ENCODE measurements at regions not wholly inside any gene's neighbourhood (a gene's known extent, or its start where the extent isn't known, plus 50 kb on each side); places are given as distances from the start of the nearest gene placed in this dataset.
"Not testable (repeated sequence)": the region's sequence is repeated elsewhere in the genome, so short reads cannot be mapped to it uniquely, and the experiment has no call there.

DNA sequence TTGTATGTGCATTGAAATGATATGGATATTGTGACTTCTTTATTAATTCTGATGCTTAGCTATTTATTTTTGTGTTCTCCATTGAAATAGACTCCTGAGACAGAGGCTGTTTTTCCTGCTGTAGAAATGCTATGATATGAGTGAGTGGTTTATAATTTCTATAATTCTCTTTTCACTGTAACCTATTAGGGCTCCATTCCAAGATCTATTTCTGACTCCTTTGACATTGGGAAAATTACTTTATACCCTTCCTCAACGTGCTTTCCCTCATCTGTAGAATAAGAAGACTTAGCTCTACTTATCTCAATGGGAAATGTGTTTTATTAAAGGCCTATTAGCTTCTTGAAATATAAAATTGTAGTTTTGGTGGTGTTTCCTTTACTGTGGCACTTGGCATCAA is 144.5 kb upstream of the RPRM start:
- Histone ChIP-seq H3K27ac (ENCODE audit: low read depth, low read length) (no peak overlapping the region), H3K36me3 (ENCODE audit: insufficient read depth, low read length) (no peaks in the 10 kb centered on the region), H3K4me1 (ENCODE audit: insufficient read depth, low read length) (no peaks in the 10 kb centered on the region), H3K4me3 (ENCODE audit: low read length) (no peak overlapping the region), H3K9me3 (ENCODE audit: insufficient read depth, low read depth, low read length) (no peaks in the 10 kb centered on the region), H3K27me3 (ENCODE audit: insufficient read depth, low read length) (no peaks in the 10 kb centered on the region), H3K9ac (ENCODE audit: low read depth, low read length) (no peak overlapping the region)
- WGBS, result 60% methylated on average over 1 of the region's 1 CpG

GRCh38 chr2:153626676-153627075 is 148.1 kb upstream of the RPRM start:
- Histone ChIP-seq H3K36me3 (ENCODE audit: insufficient read depth, low read length) (no peaks in the 10 kb centered on the region), H3K27me3 (ENCODE audit: insufficient read depth, low read length) (no peaks in the 10 kb centered on the region), H3K4me1 (ENCODE audit: insufficient read depth, low read length) (no peaks in the 10 kb centered on the region), H3K27ac (ENCODE audit: low read depth, low read length) (no peak overlapping the region), H3K9ac (ENCODE audit: low read depth, low read length) (no peak overlapping the region), H3K9me3 (ENCODE audit: insufficient read depth, low read depth, low read length) (no peaks in the 10 kb centered on the region), H3K4me3 (ENCODE audit: low read length) (no peak overlapping the region)
- 95% methylated on average over 1 of the region's 2 CpGs for WGBS

- Histone ChIP-seq H3K4me3 (ENCODE audit: low read length) (no peak overlapping the region), H3K9ac (ENCODE audit: low read depth, low read length) (no peak overlapping the region), H3K4me1 (ENCODE audit: insufficient read depth, low read length) (no peaks in the 10 kb centered on the region), H3K27me3 (ENCODE audit: insufficient read depth, low read length) (no peaks in the 10 kb centered on the region), H3K36me3 (ENCODE audit: insufficient read depth, low read length) (no peaks in the 10 kb centered on the region), H3K9me3 (ENCODE audit: insufficient read depth, low read depth, low read length) (no peaks in the 10 kb centered on the region), H3K27ac (ENCODE audit: low read depth, low read length) (no peak overlapping the region)
- 100% methylated on average over 2 of the region's 2 CpGs for WGBS
Measured at GRCh38 chr2:153635494-153635893, 156.9 kb upstream of the RPRM start.

DNA sequence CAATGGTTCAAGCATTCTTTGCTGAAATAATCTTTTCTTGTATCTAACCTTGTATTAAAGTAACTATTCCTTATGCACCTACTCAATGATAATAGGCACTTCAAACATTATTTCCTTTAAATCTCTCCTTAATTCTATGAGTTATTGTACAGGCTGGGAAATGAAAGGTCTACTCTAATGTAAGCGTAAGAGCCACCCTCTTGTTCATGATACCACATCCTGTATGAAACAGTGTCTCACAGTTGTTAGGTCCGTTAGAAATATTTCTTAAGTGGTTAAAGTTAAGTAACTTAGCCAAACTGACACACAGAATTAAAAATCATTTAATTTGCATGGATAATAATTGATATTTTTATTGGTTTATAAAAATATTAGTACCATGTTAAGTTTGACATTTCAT is 162.5 kb upstream of the RPRM start:
- no peak overlapping the region for H3K4me3 ChIP-seq (ENCODE audit: low read length)
- H3K27ac ChIP-seq (ENCODE audit: low read depth, low read length), result no peak overlapping the region
- no peaks in the 10 kb centered on the region for H3K27me3 ChIP-seq (ENCODE audit: insufficient read depth, low read length)
- H3K9ac ChIP-seq (ENCODE audit: low read depth, low read length), result no peak overlapping the region
- H3K36me3 ChIP-seq (ENCODE audit: insufficient read depth, low read length), result no peaks in the 10 kb centered on the region
- no peaks in the 10 kb centered on the region for H3K9me3 ChIP-seq (ENCODE audit: insufficient read depth, low read depth, low read length)
- no peaks in the 10 kb centered on the region for H3K4me1 ChIP-seq (ENCODE audit: insufficient read depth, low read length)
- no CpG with 5 or more reads among the region's 2 CpGs for WGBS

- WGBS, result 100% methylated on average over 4 of the region's 5 CpGs
- H3K36me3 ChIP-seq (ENCODE audit: insufficient read depth, low read length), result no peaks in the 10 kb centered on the region
- H3K27me3 ChIP-seq (ENCODE audit: insufficient read depth, low read length), result no peaks in the 10 kb centered on the region
- H3K9ac ChIP-seq (ENCODE audit: low read depth, low read length), result no peak overlapping the region
- H3K4me1 ChIP-seq (ENCODE audit: insufficient read depth, low read length), result no peaks in the 10 kb centered on the region
- no peak overlapping the region for H3K4me3 ChIP-seq (ENCODE audit: low read length)
- H3K9me3 ChIP-seq (ENCODE audit: insufficient read depth, low read depth, low read length), result no peaks in the 10 kb centered on the region
- no peak overlapping the region for H3K27ac ChIP-seq (ENCODE audit: low read depth, low read length)
Measured at GRCh38 chr2:153644955-153645354, 166.4 kb upstream of the RPRM start.

GRCh38 chr2:153645599-153645998 is 167.0 kb upstream of the RPRM start:
- Histone ChIP-seq H3K27me3 (ENCODE audit: insufficient read depth, low read length) (no peaks in the 10 kb centered on the region), H3K9ac (ENCODE audit: low read depth, low read length) (no peak overlapping the region), H3K4me3 (ENCODE audit: low read length) (no peak overlapping the region), H3K36me3 (ENCODE audit: insufficient read depth, low read length) (no peaks in the 10 kb centered on the region), H3K4me1 (ENCODE audit: insufficient read depth, low read length) (no peaks in the 10 kb centered on the region), H3K9me3 (ENCODE audit: insufficient read depth, low read depth, low read length) (no peaks in the 10 kb centered on the region), H3K27ac (ENCODE audit: low read depth, low read length) (no peak overlapping the region)

- Histone ChIP-seq H3K4me3 (ENCODE audit: low read length) (no peak overlapping the region), H3K27me3 (ENCODE audit: insufficient read depth, low read length) (no peaks in the 10 kb centered on the region), H3K9ac (ENCODE audit: low read depth, low read length) (no peak overlapping the region), H3K36me3 (ENCODE audit: insufficient read depth, low read length) (no peaks in the 10 kb centered on the region), H3K27ac (ENCODE audit: low read depth, low read length) (no peak overlapping the region), H3K9me3 (ENCODE audit: insufficient read depth, low read depth, low read length) (no peaks in the 10 kb centered on the region), H3K4me1 (ENCODE audit: insufficient read depth, low read length) (no peaks in the 10 kb centered on the region)
- WGBS, result no CpG with 5 or more reads among the region's 1 CpG
Measured at GRCh38 chr2:153657651-153658050, 179.1 kb upstream of the RPRM start.

DNA sequence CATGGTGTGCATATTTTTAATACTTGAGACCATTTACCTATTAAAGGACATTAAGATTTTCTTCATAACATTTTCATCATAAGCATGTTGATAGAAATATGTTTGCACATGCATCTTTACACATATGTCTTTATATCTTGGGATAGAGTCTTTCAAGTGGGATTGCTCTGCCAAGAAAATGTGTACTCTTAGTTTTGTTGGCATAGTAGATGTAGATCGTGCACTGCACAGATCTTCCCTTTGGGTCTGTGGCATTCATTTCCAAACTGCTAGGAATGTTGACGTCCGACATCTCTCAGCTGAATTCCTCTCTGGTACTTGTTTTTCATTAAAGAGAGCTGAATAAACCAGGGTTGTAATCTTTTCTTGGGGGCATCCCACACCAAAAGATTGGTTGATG is 183.2 kb upstream of the RPRM start:
- Histone ChIP-seq H3K4me1 (ENCODE audit: insufficient read depth, low read length) (no peaks in the 10 kb centered on the region), H3K9me3 (ENCODE audit: insufficient read depth, low read depth, low read length) (peaks cover 9% of the 10 kb centered on the region), H3K4me3 (ENCODE audit: low read length) (no peak overlapping the region), H3K27ac (ENCODE audit: low read depth, low read length) (no peak overlapping the region), H3K9ac (ENCODE audit: low read depth, low read length) (no peak overlapping the region), H3K27me3 (ENCODE audit: insufficient read depth, low read length) (no peaks in the 10 kb centered on the region), H3K36me3 (ENCODE audit: insufficient read depth, low read length) (no peaks in the 10 kb centered on the region)
- 96% methylated on average over 3 of the region's 3 CpGs for WGBS

GRCh38 chr2:153663371-153663770 is 184.8 kb upstream of the RPRM start:
- WGBS, result 94% methylated on average over 2 of the region's 2 CpGs
- Histone ChIP-seq H3K27me3 (ENCODE audit: insufficient read depth, low read length) (no peaks in the 10 kb centered on the region), H3K4me1 (ENCODE audit: insufficient read depth, low read length) (no peaks in the 10 kb centered on the region), H3K9me3 (ENCODE audit: insufficient read depth, low read depth, low read length) (peaks cover 9% of the 10 kb centered on the region), H3K9ac (ENCODE audit: low read depth, low read length) (no peak overlapping the region), H3K36me3 (ENCODE audit: insufficient read depth, low read length) (no peaks in the 10 kb centered on the region), H3K27ac (ENCODE audit: low read depth, low read length) (no peak overlapping the region), H3K4me3 (ENCODE audit: low read length) (no peak overlapping the region)

DNA sequence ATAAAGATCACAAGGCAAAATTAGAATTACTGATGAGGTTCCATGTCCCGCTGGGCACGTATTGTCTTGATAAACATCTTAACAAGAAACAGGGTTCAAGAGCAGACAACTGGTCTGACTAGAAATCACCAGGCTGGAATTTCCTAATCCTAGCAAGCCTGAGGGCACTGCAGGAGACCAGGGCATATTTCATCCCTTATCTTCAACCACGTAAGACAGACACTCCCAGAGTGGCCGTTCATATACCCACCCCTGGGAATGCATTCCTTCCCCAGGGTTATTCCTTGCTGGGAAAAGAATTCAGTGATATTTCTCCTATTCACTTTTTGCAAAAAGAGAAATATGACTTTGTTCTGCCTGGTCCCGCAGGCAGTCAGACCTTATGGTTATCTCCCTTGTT is 185.4 kb upstream of the RPRM start:
- H3K27ac ChIP-seq (ENCODE audit: low read depth, low read length); H3K9ac ChIP-seq (ENCODE audit: low read depth, low read length); H3K36me3 ChIP-seq (ENCODE audit: insufficient read depth, low read length); H3K4me3 ChIP-seq (ENCODE audit: low read length); H3K4me1 ChIP-seq (ENCODE audit: insufficient read depth, low read length); H3K27me3 ChIP-seq (ENCODE audit: insufficient read depth, low read length): not testable (repeated sequence)
- WGBS, result 89% methylated on average over 5 of the region's 5 CpGs
- peaks cover 12% of the 10 kb centered on the region for H3K9me3 ChIP-seq (ENCODE audit: insufficient read depth, low read depth, low read length)

DNA sequence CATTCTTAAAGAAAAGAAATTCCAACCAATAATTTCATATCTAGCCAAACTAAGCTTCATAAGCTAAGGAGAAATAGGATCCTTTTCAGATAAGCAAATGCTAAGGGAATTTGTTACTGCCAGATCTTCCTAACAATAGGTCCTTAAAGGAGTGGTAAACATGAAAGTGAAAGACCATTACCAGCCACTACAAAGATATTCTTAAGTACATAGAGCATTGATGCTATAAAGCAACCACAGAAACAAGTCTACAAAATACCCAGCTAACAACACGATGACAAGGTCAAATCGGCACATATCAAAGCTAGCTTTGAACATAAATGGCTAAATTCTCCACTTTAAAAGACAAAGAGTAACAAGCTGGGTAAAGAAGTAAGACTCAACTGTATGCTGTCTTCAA is 188.9 kb upstream of the RPRM start:
- Histone ChIP-seq H3K27ac (ENCODE audit: low read depth, low read length) (no peak overlapping the region), H3K9ac (ENCODE audit: low read depth, low read length) (no peak overlapping the region), H3K4me3 (ENCODE audit: low read length) (no peak overlapping the region), H3K9me3 (ENCODE audit: insufficient read depth, low read depth, low read length) (peaks cover 15% of the 10 kb centered on the region), H3K4me1 (ENCODE audit: insufficient read depth, low read length) (no peaks in the 10 kb centered on the region), H3K36me3 (ENCODE audit: insufficient read depth, low read length) (no peaks in the 10 kb centered on the region), H3K27me3 (ENCODE audit: insufficient read depth, low read length) (no peaks in the 10 kb centered on the region)
- WGBS, result 97% methylated on average over 2 of the region's 2 CpGs

DNA sequence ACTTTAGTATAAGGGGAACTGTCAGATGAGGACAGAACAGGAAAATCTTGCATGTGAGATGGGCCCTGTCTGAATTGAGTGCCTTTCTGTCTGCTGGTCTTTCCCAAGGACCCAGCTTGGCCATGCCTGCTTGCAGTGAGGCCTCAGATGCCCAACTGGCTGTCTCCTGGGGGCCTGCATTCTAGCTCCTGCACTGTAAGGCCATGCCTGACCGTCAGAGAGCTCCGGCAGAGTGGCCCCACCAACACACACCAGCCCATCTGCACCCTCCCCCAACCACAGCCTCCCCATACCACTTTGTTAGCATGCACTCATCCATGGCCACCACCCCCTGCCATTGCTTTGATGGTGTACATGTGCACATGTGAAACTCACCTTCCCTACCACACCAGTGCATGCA is 190.4 kb upstream of the RPRM start:
- Histone ChIP-seq H3K4me1 (ENCODE audit: insufficient read depth, low read length) (no peaks in the 10 kb centered on the region), H3K9me3 (ENCODE audit: insufficient read depth, low read depth, low read length) (peaks cover 5% of the 10 kb centered on the region), H3K27me3 (ENCODE audit: insufficient read depth, low read length) (no peaks in the 10 kb centered on the region), H3K9ac (ENCODE audit: low read depth, low read length) (no peak overlapping the region), H3K27ac (ENCODE audit: low read depth, low read length) (no peak overlapping the region), H3K36me3 (ENCODE audit: insufficient read depth, low read length) (no peaks in the 10 kb centered on the region), H3K4me3 (ENCODE audit: low read length) (no peak overlapping the region)
- WGBS, result 97% methylated on average over 2 of the region's 2 CpGs

All from HUES64 (cell line).